ENCODE measurements at regions not wholly inside any gene's neighbourhood (a gene's known extent, or its start where the extent isn't known, plus 50 kb on each side); places are given as distances from the start of the nearest gene placed in this dataset.

DNA sequence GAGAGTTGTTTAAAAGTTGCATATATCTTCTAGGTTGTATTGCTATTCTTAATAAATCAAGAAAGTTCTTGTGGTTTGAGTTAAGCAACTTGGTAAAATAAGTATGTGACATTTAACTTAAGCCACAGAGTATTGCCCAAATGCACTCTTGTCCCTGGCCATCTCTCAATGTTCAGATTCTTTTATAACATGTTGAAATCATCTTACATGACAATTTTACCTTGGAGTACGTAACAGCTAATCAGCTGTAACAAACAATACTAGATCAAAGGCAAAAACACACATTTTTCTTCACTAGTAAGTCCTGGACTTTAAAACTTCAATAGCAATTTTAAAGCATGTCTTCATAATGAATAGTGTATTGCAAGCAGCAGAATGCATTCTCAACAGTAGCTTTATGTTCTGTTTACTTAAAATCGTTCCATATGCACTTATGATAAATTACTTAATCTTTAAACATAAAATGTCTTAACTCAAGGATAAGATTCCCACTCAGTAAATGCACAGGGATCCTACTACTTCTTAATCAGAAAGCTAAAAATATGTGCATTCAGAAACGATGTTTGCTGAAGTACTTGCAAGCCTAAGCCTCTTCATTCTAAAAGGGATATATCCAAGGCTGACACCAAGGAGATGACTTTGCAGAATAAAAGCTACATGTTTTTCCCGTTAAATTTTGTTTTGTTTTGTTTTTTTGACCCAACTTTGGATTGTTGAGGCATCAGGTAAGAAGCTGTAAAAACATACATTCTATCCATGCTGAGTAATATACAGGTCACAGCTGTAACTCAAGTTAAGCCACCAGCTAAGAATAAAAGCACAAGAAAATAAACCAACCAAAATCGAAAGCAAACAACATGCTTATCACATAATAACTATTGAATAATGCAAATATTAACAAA is 86.1 kb upstream of the NFIB start:
- Histone ChIP-seq H3K27me3 (ENCODE audit: insufficient read depth, low read length) (peaks cover 4% of the 10 kb centered on the region; the same call in 1 of the 2 replicates), H3K79me2 (ENCODE audit: insufficient read depth, low read length) (no peaks in the 10 kb centered on the region), H3K4me2 (ENCODE audit: low read length) (no peak overlapping the region), H3K9me3 (ENCODE audit: control insufficient read depth in 1 of 2, insufficient read depth in 1 of 2, low read depth in 1 of 2, low read length in 2 of 2) (no peaks in the 10 kb centered on the region), H3K4me3 (replicated peaks in 1 of 2; ENCODE audit: low read depth in 1 of 2, low read length in 2 of 2) (no peak overlapping the region), H2AFZ (ENCODE audit: low read depth, low read length, poor library complexity, severe bottlenecking) (no peak overlapping the region), H3K4me1 (ENCODE audit: control insufficient read depth in 1 of 2, insufficient read depth in 2 of 2, low read length in 2 of 2) (no peaks in the 10 kb centered on the region), H4K20me1 (ENCODE audit: insufficient read depth) (no peaks in the 10 kb centered on the region), H3K9ac (ENCODE audit: low read length) (no peak overlapping the region), H3K36me3 (ENCODE audit: control insufficient read depth in 1 of 2, insufficient read depth in 2 of 2, low read length in 2 of 2) (no peaks in the 10 kb centered on the region), H3K9me2 (ENCODE audit: insufficient read depth) (no peaks in the 10 kb centered on the region), H3K27ac (ENCODE audit: low read depth, low read length) (no peak overlapping the region)
- BruUV-seq (replicated peaks) = no TSS peak
- DNase-seq (ENCODE audit: low read depth, low spot score) (no peak), ATAC-seq (no peak)
- intact Hi-C loops (cut with micrococcal nuclease) = no loop called here
- ChIA-PET POLR2A (no interaction called here), RAD21 (ENCODE audit: low non-redundant PET in 1 of 2, low total read pairs in 2 of 2, uncharacterized antibody in 2 of 2, unreplicated experiment in 2 of 2) (no interaction called here), CTCF (interaction anchor here (1.2 to 1.3 kb wide), 2 partner anchors 34 to 972 kb away, joined by 3 to 14 read pairs; no protein-coding TSS in a partner anchor)
- TF ChIP-seq SIN3A (IDR thresholded peaks at IDR 0.05; ENCODE audit: low read depth) (no peak), YY1 (IDR thresholded peaks at IDR 0.05; ENCODE audit: extremely low read depth, insufficient replicate concordance, low read depth, low read length) (no peak), SP1 (IDR thresholded peaks at IDR 0.05; ENCODE audit: low read depth) (no peak), TCF7L2 (IDR thresholded peaks at IDR 0.05; ENCODE audit: borderline replicate concordance, extremely low read depth, insufficient read depth, insufficient read length) (no peak), CBX3 (IDR thresholded peaks at IDR 0.05; ENCODE audit: low read depth) (no peak), JUND (IDR thresholded peaks at IDR 0.05) (no peak), POLR2A (IDR thresholded peaks at IDR 0.05; ENCODE audit: borderline replicate concordance, extremely low read depth, insufficient read depth, insufficient read length) (no peak), ELF1 (IDR thresholded peaks at IDR 0.05; ENCODE audit: borderline replicate concordance, low read depth) (no peak), FOSL1 (IDR thresholded peaks at IDR 0.05; ENCODE audit: low read depth) (no peak), ZFX (IDR thresholded peaks at IDR 0.05) (no peak), CEBPB (IDR thresholded peaks at IDR 0.05; ENCODE audit: low read depth) (no peak)
- TF ChIP-seq, protein P1, sequence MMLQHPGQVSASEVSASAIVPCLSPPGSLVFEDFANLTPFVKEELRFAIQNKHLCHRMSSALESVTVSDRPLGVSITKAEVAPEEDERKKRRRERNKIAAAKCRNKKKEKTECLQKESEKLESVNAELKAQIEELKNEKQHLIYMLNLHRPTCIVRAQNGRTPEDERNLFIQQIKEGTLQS (IDR thresholded peaks at IDR 0.05) = no peak
- TF ChIP-seq, protein P2, sequence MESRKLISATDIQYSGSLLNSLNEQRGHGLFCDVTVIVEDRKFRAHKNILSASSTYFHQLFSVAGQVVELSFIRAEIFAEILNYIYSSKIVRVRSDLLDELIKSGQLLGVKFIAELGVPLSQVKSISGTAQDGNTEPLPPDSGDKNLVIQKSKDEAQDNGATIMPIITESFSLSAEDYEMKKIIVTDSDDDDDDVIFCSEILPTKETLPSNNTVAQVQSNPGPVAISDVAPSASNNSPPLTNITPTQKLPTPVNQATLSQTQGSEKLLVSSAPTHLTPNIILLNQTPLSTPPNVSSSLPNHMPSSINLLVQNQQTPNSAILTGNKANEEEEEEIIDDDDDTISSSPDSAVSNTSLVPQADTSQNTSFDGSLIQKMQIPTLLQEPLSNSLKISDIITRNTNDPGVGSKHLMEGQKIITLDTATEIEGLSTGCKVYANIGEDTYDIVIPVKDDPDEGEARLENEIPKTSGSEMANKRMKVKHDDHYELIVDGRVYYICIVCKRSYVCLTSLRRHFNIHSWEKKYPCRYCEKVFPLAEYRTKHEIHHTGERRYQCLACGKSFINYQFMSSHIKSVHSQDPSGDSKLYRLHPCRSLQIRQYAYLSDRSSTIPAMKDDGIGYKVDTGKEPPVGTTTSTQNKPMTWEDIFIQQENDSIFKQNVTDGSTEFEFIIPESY (IDR thresholded peaks at IDR 0.05; ENCODE audit: extremely low read depth, insufficient replicate concordance, low read length) = no peak
- TF ChIP-seq, protein P3, sequence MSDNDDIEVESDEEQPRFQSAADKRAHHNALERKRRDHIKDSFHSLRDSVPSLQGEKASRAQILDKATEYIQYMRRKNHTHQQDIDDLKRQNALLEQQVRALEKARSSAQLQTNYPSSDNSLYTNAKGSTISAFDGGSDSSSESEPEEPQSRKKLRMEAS (IDR thresholded peaks at IDR 0.05) = no peak
- TF ChIP-seq, protein P4, sequence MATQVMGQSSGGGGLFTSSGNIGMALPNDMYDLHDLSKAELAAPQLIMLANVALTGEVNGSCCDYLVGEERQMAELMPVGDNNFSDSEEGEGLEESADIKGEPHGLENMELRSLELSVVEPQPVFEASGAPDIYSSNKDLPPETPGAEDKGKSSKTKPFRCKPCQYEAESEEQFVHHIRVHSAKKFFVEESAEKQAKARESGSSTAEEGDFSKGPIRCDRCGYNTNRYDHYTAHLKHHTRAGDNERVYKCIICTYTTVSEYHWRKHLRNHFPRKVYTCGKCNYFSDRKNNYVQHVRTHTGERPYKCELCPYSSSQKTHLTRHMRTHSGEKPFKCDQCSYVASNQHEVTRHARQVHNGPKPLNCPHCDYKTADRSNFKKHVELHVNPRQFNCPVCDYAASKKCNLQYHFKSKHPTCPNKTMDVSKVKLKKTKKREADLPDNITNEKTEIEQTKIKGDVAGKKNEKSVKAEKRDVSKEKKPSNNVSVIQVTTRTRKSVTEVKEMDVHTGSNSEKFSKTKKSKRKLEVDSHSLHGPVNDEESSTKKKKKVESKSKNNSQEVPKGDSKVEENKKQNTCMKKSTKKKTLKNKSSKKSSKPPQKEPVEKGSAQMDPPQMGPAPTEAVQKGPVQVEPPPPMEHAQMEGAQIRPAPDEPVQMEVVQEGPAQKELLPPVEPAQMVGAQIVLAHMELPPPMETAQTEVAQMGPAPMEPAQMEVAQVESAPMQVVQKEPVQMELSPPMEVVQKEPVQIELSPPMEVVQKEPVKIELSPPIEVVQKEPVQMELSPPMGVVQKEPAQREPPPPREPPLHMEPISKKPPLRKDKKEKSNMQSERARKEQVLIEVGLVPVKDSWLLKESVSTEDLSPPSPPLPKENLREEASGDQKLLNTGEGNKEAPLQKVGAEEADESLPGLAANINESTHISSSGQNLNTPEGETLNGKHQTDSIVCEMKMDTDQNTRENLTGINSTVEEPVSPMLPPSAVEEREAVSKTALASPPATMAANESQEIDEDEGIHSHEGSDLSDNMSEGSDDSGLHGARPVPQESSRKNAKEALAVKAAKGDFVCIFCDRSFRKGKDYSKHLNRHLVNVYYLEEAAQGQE (IDR thresholded peaks at IDR 0.05; ENCODE audit: low read depth) = no peak
- TF ChIP-seq, protein P5, sequence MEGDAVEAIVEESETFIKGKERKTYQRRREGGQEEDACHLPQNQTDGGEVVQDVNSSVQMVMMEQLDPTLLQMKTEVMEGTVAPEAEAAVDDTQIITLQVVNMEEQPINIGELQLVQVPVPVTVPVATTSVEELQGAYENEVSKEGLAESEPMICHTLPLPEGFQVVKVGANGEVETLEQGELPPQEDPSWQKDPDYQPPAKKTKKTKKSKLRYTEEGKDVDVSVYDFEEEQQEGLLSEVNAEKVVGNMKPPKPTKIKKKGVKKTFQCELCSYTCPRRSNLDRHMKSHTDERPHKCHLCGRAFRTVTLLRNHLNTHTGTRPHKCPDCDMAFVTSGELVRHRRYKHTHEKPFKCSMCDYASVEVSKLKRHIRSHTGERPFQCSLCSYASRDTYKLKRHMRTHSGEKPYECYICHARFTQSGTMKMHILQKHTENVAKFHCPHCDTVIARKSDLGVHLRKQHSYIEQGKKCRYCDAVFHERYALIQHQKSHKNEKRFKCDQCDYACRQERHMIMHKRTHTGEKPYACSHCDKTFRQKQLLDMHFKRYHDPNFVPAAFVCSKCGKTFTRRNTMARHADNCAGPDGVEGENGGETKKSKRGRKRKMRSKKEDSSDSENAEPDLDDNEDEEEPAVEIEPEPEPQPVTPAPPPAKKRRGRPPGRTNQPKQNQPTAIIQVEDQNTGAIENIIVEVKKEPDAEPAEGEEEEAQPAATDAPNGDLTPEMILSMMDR (IDR thresholded peaks at IDR 0.05 in 2 of 3, conservative IDR thresholded peaks at IDR 0.05 in 1 of 3; ENCODE audit: borderline replicate concordance in 1 of 3, insufficient read depth in 1 of 3, low read depth in 2 of 3, low read length in 2 of 3) = no peak

Measured in HCT116 (cell line).